Activated T-helper 2 cell treated with anti-CD3 and anti-CD28 coated beads, Interferon-gamma antibody, Interleukin-2, Interleukin-4, amounts not matched to agents 10 μg/mL and 5 μg/mL and 100 μg/mL, durations not matched to agents 14 hours and 24 hours and 36 hours (primary cell): ENCODE measurements at regions not wholly inside any gene's neighbourhood (a gene's known extent, or its start where the extent isn't known, plus 50 kb on each side); places are given as distances from the start of the nearest gene placed in this dataset.
"Not testable (repeated sequence)": the region's sequence is repeated elsewhere in the genome, so short reads cannot be mapped to it uniquely, and the experiment has no call there.

Experiments used
- DNase-seq: peaks from one replicate; pipeline ENCODE4 v3.0.0; 2021; ENCODE audit warnings: low spot score
- H3K27ac Mint-ChIP-seq: one replicate; pipeline ENCODE4 v1.8.0; 2021; ENCODE audit warnings: mixed read lengths
- H3K27me3 Mint-ChIP-seq: one replicate; pipeline ENCODE4 v1.8.0; 2021; ENCODE audit warnings: low read depth, mixed read lengths
- H3K36me3 Mint-ChIP-seq: one replicate; pipeline ENCODE4 v1.8.0; 2021; ENCODE audit warnings: low read depth, mixed read lengths
- H3K4me1 Mint-ChIP-seq: one replicate; pipeline ENCODE4 v1.8.0; 2021; ENCODE audit warnings: low read depth, mixed read lengths
- H3K4me3 Mint-ChIP-seq: one replicate; pipeline ENCODE4 v1.8.0; 2021; ENCODE audit warnings: low read depth, mild to moderate bottlenecking, moderate library complexity, mixed read lengths
- H3K9me3 Mint-ChIP-seq: one replicate; pipeline ENCODE4 v1.8.0; 2021; ENCODE audit warnings: mixed read lengths
- intact Hi-C: fragments of 100-400 bp; cut with micrococcal nuclease; formaldehyde crosslinking; loops from one replicate; pipeline ENCODE4 v1.15.1; 2023

DNA sequence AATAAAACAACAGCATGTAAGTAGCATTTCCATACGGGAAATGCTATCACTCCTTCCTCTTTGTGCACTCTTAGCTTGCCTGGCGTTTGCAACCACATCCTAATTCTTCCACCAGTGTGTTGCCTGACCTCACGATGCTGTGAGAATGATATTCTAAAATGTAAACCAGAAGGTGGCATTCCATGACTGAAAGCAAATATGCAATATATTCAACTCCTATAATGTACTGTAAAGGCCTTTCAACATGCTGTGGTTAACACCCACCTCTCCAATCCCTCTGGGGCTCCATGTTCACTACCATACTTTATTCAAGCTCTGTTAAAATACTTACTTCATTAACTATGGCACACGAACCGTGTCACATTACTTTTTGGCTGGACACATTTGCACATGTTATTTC is 420.6 kb upstream of the DEPDC1 start:
- no peak for DNase-seq
- Mint-ChIP-seq H3K4me1 (no peaks in the 10 kb centered on the region), H3K36me3 (no peaks in the 10 kb centered on the region), H3K9me3 (peaks cover 2% of the 10 kb centered on the region), H3K27ac (no peak overlapping the region), H3K4me3 (no peak overlapping the region), H3K27me3 (no peaks in the 10 kb centered on the region)
- intact Hi-C loops = no loop called here

DNA sequence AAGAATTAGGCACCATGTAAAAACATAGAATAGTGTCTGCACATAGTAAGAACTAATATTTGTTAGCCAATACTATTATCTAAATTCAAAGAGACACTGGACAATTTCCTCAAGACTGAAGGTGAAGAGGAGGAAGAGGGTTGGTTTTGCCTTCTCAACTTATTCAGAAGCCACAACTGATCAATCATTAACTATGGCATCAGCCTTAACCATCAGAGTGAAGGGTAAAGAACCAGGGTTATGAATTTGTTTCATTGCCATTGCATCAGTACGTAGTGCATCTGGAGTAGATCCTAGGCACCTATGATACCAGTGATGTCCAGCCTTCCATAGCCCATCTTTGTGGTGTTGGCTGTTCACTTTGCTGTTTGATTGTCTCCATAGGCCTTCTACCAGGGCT is 421.7 kb upstream of the DEPDC1 start:
- Mint-ChIP-seq H3K4me1 (no peaks in the 10 kb centered on the region), H3K27me3 (no peaks in the 10 kb centered on the region), H3K9me3 (no peaks in the 10 kb centered on the region), H3K4me3 (no peak overlapping the region), H3K27ac (no peak overlapping the region), H3K36me3 (no peaks in the 10 kb centered on the region)
- no peak for DNase-seq
- intact Hi-C loops = no loop called here

DNA sequence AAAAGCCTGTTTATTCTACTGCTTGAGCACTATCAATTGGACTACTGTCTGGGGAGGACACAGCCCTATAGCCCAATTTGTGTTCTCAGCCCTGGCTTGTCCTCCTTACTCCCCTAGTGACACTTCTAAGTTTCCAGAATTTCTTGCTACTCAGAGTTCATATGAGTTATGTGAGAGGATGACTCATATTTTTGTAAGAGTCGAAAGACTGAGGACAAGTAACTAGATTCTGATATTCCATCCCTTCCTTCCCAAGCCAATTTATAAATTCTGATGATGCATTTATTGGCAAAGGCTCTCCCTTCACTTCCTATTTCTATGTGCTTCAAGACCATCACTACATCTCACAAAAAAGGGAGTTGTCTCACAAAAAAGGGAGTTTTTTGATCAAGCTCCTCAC is 422.2 kb upstream of the DEPDC1 start:
- no peak overlapping the region for H3K4me3 Mint-ChIP-seq
- H3K27ac Mint-ChIP-seq = no peak overlapping the region
- H3K36me3 Mint-ChIP-seq = no peaks in the 10 kb centered on the region
- no peaks in the 10 kb centered on the region for H3K9me3 Mint-ChIP-seq
- DNase-seq = no peak
- intact Hi-C loops = no loop called here
- no peaks in the 10 kb centered on the region for H3K27me3 Mint-ChIP-seq
- H3K4me1 Mint-ChIP-seq = no peaks in the 10 kb centered on the region

DNA sequence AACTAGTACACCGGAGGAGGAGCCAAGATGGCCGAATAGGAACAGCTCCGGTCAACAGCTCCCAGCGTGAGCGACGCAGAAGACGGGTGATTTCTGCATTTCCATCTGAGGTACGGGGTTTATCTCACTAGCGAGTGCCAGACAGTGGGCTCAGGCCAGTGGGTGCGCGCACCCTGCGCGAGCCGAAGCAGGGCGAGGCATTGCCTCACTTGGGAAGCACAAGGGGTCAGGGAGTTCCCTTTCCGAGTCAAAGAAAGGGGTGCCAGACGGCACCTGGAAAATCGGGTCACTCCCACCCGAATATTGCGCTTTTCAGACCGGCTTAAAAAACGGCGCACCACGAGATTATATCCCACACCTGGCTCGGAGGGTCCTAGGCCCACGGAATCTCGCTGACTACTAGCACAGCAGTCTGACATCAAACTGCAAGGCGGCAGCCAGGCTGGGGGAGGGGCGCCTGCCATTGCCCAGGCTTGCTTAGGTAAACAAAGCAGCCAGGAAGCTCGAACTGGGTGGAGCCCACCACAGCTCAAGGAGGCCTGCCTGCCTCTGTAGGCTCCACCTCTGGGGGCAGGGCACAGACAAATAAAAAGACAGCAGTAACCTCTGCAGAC is 426.7 kb upstream of the DEPDC1 start:
- H3K9me3 Mint-ChIP-seq, H3K27me3 Mint-ChIP-seq, H3K4me1 Mint-ChIP-seq, H3K4me3 Mint-ChIP-seq, H3K27ac Mint-ChIP-seq, H3K36me3 Mint-ChIP-seq, intact Hi-C loops, DNase-seq: not testable (repeated sequence)

DNA sequence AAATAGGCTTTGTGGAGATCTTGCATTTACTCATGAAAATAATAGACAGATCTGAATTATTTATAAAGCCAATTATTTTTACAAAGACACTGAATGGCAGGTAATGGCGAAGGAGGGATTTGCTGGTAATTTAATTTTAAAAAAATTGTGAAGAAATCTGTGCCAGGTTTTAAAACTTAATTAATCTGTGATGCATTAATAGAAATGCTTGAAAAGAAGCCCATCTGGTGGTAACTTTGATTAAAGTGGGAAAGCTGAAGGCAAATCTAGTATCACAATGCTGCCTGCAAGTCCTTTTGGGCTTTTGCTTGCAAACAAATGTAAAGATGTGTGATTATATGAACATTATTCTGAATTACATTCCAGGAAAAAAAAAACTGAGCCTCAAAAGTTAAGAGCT is 433.2 kb upstream of the DEPDC1 start:
- no peak for DNase-seq
- intact Hi-C loops = no loop called here
- Mint-ChIP-seq H3K4me3 (no peak overlapping the region), H3K9me3 (peaks cover 4% of the 10 kb centered on the region), H3K4me1 (no peaks in the 10 kb centered on the region), H3K27me3 (no peaks in the 10 kb centered on the region), H3K36me3 (no peaks in the 10 kb centered on the region), H3K27ac (no peak overlapping the region)

DNA sequence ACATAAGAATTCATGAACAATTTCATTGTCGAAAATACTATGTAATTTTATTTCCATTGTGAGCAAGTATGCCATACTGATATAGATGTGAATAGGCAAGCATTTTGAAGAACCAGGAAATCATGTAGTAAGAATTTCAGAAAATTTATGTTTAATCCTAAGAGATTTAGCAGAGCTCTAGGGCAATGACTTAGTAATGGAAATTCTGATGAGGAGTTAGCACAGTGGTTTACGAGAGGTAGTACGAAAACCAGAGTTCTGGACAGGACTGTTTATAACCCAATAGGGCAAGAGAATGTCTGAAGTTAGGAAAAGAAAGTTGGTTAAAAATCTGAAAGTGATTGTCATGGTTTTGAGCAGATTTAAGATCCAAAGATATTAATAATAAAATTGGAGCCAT is 439.6 kb upstream of the DEPDC1 start:
- no peak overlapping the region for H3K27ac Mint-ChIP-seq
- no peak for DNase-seq
- intact Hi-C loops = no loop called here
- no peak overlapping the region for H3K4me3 Mint-ChIP-seq
- no peaks in the 10 kb centered on the region for H3K36me3 Mint-ChIP-seq
- peaks cover 17% of the 10 kb centered on the region for H3K9me3 Mint-ChIP-seq
- no peaks in the 10 kb centered on the region for H3K27me3 Mint-ChIP-seq
- H3K4me1 Mint-ChIP-seq = no peaks in the 10 kb centered on the region

DNA sequence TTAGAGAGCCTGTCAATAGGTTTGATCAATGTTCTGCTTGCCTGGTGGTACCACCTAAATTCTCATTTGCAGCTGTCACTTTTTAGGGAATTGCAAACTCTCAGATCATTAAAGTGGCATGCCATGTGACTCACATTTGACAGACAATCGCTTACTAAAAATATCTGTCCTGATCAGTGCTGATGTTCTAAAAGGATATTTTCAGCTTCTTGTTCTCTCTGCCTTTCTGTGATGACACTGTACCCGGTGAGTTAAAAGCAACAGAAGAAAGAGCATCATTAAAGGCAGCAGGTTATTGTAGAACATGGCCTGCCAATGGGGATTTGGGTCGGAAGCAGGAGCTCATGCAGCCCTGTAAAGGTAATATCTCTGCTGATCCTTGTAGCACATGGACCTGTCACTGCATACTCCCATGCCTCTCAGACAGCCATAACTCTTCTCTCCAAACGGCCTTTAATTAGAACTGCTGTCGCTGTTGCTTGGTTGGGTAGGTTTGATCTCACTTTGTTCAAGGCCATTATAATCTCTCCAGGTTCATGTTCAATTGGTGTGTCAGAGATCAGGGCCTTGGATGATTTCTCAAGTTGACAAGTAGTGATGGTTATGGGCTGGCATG is 441.3 kb upstream of the DEPDC1 start:
- Mint-ChIP-seq H3K4me3 (no peak overlapping the region), H3K27ac (no peak overlapping the region), H3K36me3 (no peaks in the 10 kb centered on the region), H3K9me3 (peaks cover 14% of the 10 kb centered on the region), H3K27me3 (no peaks in the 10 kb centered on the region), H3K4me1 (no peaks in the 10 kb centered on the region)
- intact Hi-C loops = no loop called here
- DNase-seq = no peak

DNA sequence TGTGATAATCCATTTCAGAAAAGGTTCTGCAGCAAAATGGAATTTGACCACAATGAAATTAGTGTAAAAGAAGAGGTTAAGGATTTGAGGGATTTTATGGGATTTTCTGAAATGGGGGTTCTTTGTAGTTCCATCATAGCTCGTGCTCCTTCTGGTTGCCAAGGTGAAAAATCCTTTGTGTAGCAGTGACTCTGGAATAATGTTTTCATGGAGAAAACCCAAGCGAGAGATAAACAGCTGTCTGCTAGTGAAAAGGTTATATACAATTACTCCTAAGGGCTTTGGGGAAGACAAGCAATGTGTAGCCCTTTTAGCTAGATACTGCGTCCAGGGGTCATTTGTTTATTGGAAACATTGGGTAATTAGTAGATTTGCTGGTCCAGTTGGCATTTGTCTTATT is 453.2 kb upstream of the DEPDC1 start:
- DNase-seq = no peak
- intact Hi-C loops = no loop called here
- H3K9me3 Mint-ChIP-seq = peaks cover 3% of the 10 kb centered on the region
- H3K4me3 Mint-ChIP-seq = no peak overlapping the region
- no peaks in the 10 kb centered on the region for H3K27me3 Mint-ChIP-seq
- no peak overlapping the region for H3K27ac Mint-ChIP-seq
- no peaks in the 10 kb centered on the region for H3K36me3 Mint-ChIP-seq
- no peaks in the 10 kb centered on the region for H3K4me1 Mint-ChIP-seq

DNA sequence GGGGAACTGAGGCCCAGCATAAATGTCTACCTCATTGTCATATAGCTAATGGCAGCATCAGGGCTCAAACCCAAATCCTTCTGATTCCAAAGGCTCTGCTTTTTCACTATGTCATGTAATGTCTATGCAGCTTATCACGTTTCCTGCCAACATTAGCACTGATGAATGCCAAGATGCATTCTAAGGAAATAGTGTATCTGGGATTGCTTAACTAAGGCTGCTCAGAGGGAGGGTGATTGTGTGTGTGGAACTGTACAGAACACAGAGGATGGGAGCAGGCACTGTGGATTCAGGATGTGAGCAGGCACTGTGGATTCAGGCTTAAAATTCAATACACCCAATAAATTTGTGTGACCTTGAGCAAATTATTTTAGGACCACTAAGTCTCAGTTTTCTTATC is 456.4 kb upstream of the DEPDC1 start:
- intact Hi-C loops = no loop called here
- no peak for DNase-seq
- Mint-ChIP-seq H3K4me3 (no peak overlapping the region), H3K27ac (no peak overlapping the region), H3K9me3 (peaks cover 3% of the 10 kb centered on the region), H3K36me3 (no peaks in the 10 kb centered on the region), H3K4me1 (no peaks in the 10 kb centered on the region), H3K27me3 (no peaks in the 10 kb centered on the region)

DNA sequence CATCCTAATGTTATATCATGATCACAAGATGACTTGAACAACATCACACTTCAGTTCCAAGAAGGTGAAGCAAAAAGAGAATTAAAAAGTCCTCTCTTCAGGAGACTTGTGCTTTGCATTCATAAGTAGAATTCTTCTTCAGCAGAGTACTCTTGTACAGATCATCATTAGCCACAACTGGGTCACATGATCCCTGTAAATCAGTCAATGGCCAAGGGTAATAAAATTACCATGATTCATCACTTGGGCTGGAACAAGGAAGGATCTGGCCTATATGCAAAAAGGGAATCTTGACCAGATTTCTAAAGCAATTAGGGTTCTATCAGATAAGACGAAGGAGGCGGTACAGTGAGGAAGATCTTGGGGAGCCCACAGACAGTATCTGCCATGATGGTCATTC is 458.0 kb upstream of the DEPDC1 start:
- no peaks in the 10 kb centered on the region for H3K27me3 Mint-ChIP-seq
- H3K27ac Mint-ChIP-seq = no peak overlapping the region
- no peaks in the 10 kb centered on the region for H3K4me1 Mint-ChIP-seq
- no peak overlapping the region for H3K4me3 Mint-ChIP-seq
- no peak for DNase-seq
- intact Hi-C loops = no loop called here
- no peaks in the 10 kb centered on the region for H3K36me3 Mint-ChIP-seq
- H3K9me3 Mint-ChIP-seq = peaks cover 3% of the 10 kb centered on the region

DNA sequence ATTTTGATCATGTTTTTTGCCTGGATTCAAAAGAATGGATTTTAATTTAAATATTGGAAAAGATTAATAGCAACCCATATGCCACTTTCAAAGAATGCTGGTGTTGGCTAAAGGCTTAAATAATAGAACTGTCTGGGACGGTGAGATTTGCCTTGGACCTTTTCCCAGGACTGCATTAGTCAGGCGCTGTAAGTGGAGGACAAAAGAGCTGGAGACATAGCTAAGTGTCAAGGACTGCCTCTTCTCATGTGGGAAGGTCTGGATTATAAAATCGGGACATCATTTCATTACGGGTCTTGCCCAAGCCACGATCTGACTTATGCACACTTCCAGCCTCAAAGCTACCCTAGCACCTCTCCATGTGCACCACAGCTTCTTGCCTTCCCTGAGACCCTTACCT is 458.5 kb upstream of the DEPDC1 start:
- Mint-ChIP-seq H3K27me3 (no peaks in the 10 kb centered on the region), H3K27ac (no peak overlapping the region), H3K4me3 (no peak overlapping the region), H3K36me3 (no peaks in the 10 kb centered on the region), H3K9me3 (peaks cover 3% of the 10 kb centered on the region), H3K4me1 (no peaks in the 10 kb centered on the region)
- intact Hi-C loops = no loop called here
- no peak for DNase-seq

DNA sequence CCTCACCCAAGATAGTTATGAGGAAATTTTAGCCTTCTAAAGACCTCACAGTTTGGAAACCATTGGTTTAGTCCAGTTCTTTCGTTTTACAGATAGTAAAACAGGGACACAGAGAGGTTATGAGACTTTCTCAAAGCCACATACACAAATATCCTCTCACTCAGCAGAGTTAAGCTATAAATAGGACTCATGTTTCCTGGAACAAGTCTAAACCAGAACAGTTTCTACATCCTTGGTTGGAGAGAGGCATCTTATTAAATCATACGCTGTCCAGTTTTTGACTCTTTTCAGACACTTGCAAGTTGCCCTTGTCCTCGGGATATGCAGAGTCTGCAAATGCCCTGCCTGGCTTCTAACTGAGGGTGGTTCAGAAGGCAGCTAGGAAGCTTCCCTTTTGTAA is 462.1 kb upstream of the DEPDC1 start:
- DNase-seq = no peak
- Mint-ChIP-seq H3K9me3 (peaks cover 9% of the 10 kb centered on the region), H3K27ac (no peak overlapping the region), H3K4me1 (no peaks in the 10 kb centered on the region), H3K4me3 (no peak overlapping the region), H3K36me3 (no peaks in the 10 kb centered on the region), H3K27me3 (no peaks in the 10 kb centered on the region)
- intact Hi-C loops = no loop called here

DNA sequence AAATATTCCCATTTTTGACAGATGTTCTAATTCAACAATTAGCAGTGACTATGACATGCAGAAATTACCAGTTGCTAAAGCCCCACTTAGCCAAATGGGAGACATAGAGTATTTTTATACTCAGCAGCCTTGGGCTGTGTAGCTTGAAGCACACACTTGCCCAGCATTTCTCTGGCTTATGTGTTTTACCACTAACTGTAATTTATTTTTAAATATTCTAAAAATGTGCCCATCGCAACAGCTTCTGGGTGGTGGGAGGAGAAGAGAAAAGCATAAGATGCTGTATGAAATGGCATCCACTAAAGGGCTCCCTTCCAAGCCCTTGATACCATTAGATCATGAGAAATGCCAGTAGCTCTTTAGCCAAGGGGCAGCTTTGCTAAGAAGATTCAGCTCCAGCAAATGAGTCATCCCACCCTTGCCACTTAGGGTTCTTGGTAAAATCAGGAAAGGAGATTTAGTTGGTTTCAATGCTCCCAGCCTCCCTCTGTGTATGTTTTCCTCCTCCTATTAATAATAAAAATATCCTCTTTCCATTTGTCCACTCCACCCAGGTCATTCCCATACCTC is 462.7 kb upstream of the DEPDC1 start:
- Mint-ChIP-seq H3K4me1 (no peaks in the 10 kb centered on the region), H3K36me3 (no peaks in the 10 kb centered on the region), H3K9me3 (peaks cover 9% of the 10 kb centered on the region), H3K27ac (no peak overlapping the region), H3K4me3 (no peak overlapping the region), H3K27me3 (no peaks in the 10 kb centered on the region)
- intact Hi-C loops = no loop called here
- no peak for DNase-seq
